OCI-LY7 (cell line): ENCODE measurements at regions not wholly inside any gene's neighbourhood (a gene's known extent, or its start where the extent isn't known, plus 50 kb on each side); places are given as distances from the start of the nearest gene placed in this dataset.

Experiments
- EZH2phosphoT487 ChIP-seq: fragments of 200-600 bp; sonication (generic); IDR thresholded peaks from 2 replicates; pipeline ENCODE4 v1.6.1; 2018; ENCODE audit warnings: low read depth, borderline replicate concordance, mild to moderate bottlenecking, mixed run types, antibody characterized with exemption, low read length, moderate library complexity, mixed read lengths
- TF ChIP-seq, protein P1 (sequence below): fragments of 200-600 bp; sonication (generic); conservative IDR thresholded peaks from 2 replicates; pipeline ENCODE4 v1.5.1; 2014; ENCODE audit warnings: mild to moderate bottlenecking, antibody characterized with exemption, low read length, moderate library complexity, mixed read lengths

DNA sequence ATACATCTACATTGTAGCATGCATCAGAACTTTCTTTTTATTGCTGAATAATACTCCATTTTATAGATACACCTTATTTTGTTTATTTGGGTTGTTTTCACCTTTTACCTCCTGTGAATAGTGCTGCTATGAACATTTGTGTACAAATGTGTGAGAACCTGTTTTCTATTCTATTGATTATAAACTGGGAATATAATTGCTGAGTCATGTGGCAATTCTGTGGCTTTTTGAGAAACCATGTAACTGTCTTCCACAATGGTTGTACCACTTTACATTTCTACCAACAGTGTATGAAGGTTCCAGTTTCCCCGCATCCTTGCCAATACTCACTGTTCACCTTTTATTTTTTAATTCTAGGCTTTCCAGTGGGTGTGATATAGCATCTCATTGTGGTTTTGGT lies 138.6 kb upstream of the MBL2 start:
- TF ChIP-seq, protein P1, sequence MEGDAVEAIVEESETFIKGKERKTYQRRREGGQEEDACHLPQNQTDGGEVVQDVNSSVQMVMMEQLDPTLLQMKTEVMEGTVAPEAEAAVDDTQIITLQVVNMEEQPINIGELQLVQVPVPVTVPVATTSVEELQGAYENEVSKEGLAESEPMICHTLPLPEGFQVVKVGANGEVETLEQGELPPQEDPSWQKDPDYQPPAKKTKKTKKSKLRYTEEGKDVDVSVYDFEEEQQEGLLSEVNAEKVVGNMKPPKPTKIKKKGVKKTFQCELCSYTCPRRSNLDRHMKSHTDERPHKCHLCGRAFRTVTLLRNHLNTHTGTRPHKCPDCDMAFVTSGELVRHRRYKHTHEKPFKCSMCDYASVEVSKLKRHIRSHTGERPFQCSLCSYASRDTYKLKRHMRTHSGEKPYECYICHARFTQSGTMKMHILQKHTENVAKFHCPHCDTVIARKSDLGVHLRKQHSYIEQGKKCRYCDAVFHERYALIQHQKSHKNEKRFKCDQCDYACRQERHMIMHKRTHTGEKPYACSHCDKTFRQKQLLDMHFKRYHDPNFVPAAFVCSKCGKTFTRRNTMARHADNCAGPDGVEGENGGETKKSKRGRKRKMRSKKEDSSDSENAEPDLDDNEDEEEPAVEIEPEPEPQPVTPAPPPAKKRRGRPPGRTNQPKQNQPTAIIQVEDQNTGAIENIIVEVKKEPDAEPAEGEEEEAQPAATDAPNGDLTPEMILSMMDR, result no peak
- no peak for TF ChIP-seq EZH2phosphoT487
